GM18508 (cell line): ENCODE measurements at regions not wholly inside any gene's neighbourhood (a gene's known extent, or its start where the extent isn't known, plus 50 kb on each side); places are given as distances from the start of the nearest gene placed in this dataset.

Experiments
- ATAC-seq: cut with Tn5 transposase; IDR thresholded peaks from one replicate; pipeline ENCODE4 v1.9.1; 2021; ENCODE audit warnings: moderate number of reproducible peaks; ENCODE audit not compliant: insufficient read depth, unreplicated experiment

DNA sequence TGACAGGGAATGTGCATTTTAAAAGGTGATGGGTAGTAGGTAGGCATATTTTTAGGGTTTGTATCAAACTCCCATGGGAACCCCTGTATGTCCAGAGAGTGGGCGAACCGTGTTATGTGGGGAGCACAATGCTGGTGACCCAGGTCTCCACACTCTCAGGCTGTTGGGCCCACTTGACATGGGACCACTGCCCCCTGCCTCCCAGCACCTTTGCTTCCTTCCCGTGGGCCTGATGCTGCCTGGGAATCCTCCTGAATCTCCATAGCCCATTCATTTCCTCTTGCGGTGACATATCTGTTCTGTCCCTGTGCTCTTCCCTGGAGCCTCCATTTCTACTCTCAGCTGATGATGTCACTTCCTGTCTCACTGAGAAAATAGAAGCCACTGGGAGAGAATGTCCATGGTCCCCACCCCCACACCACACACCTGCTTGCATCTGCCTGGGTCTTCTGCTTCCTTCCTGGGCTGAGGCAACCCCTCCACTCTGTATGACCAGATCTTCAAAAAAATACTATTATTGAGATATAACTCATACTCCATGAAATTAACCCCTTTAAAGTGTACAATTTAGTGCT lies 55.8 kb upstream of the THY1 start:
- no peak for ATAC-seq

DNA sequence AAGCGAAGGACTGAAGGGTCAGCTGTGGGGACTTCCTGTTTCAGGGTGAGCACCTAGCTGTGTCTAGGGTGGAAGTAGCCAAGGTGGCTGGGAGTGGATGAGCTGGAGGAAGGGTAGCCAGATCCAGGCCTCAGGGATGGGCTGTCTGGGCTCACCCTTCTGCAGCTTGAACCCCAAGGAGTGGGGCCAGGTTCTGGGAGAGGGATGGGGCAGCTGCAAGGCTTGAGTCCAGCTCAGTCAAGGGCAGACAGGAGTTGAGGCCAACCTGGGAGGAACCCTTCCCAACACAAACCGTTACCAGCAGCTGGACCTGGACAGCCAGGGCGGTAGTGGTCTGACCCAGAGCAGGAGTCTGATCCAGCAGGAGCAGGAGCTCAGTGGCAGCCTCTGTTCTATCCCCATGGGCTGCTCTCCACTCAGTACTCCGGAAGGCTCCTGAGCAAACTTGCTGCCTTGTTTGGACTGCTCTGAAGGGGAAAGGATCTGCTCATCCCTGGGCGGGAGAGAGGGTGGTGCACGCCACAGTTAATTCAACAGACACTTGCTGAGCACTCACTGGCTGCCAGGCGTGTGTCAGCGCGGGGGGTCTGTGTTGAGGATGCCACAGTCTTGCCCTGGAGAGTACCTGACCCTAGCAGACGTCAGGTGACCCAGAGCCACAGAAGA lies 53.8 kb upstream of the THY1 start:
- ATAC-seq: no peak

DNA sequence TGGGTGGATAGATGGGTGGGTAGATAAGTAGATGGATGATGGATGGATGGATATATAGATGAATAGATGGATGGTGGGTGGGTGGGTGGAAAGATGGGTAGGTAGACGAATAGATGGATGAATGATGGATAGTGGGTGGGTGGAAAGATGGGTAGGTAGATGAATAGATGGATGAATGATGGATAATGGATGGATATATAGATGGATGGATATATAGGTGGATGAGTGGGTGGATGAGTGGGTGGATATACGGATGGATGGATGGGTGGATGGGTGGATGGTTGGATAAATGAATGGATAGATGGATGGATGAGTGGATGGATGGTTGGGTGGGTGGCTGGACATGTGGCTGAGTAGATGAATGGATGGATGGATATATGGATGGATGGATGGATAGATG lies 53.1 kb upstream of the THY1 start:
- no peak for ATAC-seq

DNA sequence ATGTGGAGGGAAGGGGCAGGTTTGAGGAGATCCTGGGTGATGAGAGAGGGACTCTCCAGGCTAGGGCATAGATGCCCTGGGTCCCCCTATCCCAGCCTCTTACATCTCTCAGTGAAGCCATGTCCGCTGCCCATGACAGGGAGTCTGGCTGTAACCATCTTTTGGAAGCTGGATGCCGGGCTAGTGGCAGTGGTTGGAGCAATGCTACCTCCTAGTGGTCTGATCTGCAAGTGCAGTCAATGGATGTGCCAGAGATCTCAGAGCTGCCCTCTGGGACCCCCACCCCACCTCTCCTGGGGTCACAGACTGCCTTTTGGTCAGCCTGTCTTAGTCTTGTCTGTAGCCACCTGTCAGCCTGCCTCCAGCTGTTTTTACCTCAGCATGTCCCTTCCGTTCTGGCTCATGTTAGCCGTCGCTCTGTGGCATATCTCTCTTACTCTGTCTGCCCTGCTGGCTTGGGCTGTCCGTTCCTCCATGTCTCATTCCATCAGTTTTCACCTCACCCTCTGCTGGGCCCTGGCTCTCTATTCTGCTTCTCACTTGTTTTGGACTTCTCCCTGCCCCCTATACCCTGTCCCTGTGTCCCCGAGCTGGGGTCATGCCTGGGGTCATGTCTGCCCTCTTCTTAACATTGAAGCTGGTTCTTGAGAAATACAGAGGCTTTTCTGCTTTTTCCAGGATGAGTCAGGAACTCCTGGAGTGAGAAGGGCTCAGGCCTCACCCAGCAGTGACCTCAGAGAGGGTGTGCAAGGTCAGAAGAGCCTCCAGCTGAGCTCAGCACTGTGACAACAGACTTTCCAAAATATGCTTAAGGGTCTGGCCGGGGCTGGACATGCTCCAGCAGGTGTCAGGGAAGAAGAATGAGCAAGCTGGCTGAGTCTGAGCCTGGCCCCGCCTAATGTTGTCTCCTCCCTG lies 52.0 kb upstream of the THY1 start:
- ATAC-seq: no peak

DNA sequence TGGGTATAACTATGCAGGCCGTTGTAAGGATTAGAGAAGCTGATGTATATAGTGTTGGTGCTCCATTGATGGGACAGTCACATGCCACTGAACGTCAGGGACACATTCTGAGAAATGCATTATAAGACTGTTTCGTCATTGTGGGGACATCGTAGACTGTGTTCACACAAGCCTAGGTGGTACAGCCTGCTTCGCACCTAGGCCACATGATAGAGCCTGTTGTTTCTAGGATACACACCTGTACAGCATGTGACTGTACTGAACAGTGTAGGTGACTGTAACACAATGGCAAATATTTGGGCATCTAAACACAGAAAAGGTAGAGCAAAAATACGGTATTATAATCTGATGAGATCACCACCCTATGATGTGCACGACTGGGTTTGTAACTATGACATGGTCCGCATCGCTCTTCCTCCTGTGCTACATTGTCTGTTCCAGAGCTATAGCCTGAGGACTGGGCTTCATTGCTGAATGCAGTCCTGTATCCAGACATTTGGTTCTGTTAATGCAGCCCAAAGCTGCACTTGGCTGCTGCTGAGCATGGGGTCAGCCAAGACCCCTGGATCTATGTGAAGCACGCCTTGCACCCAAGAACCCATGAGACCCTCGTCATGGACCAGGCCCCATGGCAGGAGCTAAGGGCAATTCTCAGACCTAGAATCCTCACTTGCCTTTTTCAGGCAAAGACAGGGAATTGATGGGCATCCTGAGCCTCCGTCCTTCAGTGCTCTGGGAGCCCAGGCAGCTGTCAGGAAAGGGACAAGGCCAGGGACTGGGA lies 51.1 kb upstream of the THY1 start:
- no peak for ATAC-seq

DNA sequence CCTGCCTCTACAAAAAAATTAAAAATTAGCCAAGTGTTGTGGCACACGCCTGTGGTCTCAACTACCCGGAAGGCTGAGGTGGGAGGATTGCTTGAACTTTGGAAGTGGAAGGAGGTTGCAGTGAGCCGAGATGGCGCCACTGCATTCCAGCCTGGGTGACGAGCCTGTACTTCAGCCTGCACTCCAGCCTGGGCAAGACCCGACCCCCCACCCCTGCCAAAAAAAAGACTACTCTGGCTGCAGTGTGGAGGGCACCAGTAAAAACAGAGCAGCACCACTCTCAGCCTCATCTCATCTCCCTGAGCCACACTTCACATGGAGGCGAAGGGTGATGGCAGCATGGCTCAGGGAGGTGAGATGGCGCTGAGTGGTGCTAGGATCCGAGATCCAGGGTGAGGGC lies 50.3 kb upstream of the THY1 start:
- no peak for ATAC-seq

DNA sequence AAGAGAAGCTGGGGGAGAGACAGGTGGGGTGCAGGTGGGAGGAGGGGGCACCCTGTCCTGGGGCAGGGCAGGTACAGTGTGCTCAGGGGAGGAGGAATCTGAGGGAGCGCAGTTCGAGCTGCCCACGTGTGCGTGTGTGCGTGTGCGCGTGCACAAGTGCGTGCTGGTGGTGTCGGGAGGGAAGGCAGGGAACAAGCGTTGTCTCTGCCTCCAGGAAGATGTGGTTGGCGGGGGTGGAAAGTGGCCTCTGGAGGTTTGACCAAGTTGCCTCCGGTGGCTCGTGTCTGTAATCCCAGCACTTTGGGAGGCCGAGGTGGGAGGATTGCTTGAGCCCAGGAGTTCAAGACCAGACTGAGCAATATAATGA lies 49.9 kb upstream of the THY1 start:
- no peak for ATAC-seq
